Brain microvascular endothelial cell (primary cell): ENCODE measurements at regions not wholly inside any gene's neighbourhood (a gene's known extent, or its start where the extent isn't known, plus 50 kb on each side); places are given as distances from the start of the nearest gene placed in this dataset.

ENCODE experiments used
- DNase-seq: peaks from one replicate; pipeline ENCODE4 v3.0.0-alpha.2; 2020
- H3K27ac ChIP-seq: fragments of 250-450 bp; sonication (Bioruptor Pico); 2 replicates; pipeline ENCODE4 v1.5.1; 2020; ENCODE audit warnings: mild to moderate bottlenecking, moderate library complexity
- H3K27me3 ChIP-seq: fragments of 250-450 bp; sonication (Bioruptor Pico); replicated peaks from 2 replicates; pipeline ENCODE4 v1.5.1; 2020; ENCODE audit warnings: mild to moderate bottlenecking
- H3K36me3 ChIP-seq: fragments of 250-450 bp; sonication (Bioruptor Pico); replicated peaks from 2 replicates; pipeline ENCODE4 v1.5.1; 2020; ENCODE audit warnings: mild to moderate bottlenecking
- H3K4me3 ChIP-seq: 2 replicates; pipeline ENCODE4 v1.5.1; 2011; ENCODE audit warnings: low read depth, mild to moderate bottlenecking, control low read depth, low read length, moderate library complexity
- CTCF ChIP-seq: IDR thresholded peaks from 2 replicates; pipeline ENCODE4 v1.5.1; 2011; ENCODE audit warnings: low read depth, mild to moderate bottlenecking, moderate library complexity, low read length, control low read depth, inconsistent platforms; ENCODE audit errors: missing control alignments
- in situ Hi-C: cut with HindIII; loops from 2 replicates; pipeline ENCODE4 v1.10.0; 2017; ENCODE audit warnings: low sequenced_read_pairs, low pct_ligation_motif_present

DNA sequence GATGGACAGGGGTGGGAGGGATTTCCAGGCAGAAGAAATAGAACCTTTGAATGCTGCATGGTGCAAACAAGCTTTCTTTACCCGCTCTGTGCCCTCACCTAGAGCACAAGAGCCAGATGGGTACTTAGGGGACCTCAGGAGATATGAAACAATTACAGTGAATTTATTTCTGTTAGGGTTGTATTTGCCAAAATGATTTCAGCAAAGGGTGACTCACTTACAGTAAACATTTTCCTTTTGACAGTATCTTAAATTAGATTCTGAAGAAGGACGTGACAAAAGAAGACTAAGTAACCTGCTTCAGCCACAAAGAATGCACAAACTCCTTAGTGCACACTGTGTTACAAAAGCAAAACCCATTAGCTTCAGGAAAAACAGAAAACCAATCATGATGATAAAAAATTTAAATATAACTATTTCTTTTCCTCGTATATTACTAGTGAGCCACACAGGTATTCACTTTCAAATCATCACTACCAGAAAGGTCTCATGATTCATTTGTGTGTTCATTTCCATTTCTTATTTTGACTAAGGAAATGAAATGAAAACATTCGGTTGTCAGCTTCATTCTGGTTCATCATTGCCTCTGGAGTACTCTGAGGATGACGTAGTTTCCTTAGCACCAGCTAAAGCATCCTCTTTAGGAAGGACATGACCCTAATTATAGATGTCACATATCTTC is 158.8 kb downstream of the NHLRC3 start:
- no peaks in the 10 kb centered on the region for H3K27me3 ChIP-seq
- no peaks in the 10 kb centered on the region for H3K36me3 ChIP-seq
- no peak for TF ChIP-seq CTCF
- H3K4me3 ChIP-seq, result no peak overlapping the region
- no peak for DNase-seq
- in situ Hi-C loops, result no loop called here
- no peak overlapping the region for H3K27ac ChIP-seq

- TF ChIP-seq CTCF, result no peak
Observed at GRCh38 chr13:39197647-39198007, 159.4 kb downstream of the NHLRC3 start.

DNA sequence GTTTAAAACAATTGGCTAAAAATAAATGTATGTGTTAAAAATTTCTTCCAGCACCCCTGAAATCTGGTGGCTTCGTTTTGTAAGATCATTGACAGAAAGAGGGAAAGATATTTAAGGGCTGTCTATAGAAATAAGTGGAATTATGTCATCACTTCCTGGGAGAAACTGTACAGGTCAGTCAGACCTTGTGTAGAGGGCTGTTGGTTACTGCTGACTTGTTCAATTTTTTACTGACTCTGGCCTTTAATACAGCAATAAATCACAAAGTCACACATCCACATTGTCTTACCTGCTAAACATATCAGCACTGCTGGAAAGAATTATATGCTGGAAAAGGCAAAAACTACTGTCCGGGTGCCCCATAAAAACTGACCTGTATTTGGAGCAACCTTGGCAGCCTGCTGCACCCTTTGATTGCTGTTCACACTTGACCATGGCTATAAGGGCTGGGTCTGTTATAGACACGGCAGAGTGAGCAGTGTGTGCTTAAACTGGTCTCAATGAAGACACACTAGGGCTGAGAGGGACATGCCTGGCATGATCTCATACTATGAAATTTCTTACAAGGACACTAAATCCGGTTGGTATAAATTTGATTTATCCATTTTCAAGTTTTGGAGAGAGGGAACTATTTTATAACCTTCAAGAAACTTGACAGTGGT is 162.1 kb downstream of the NHLRC3 start:
- H3K27me3 ChIP-seq, result no peaks in the 10 kb centered on the region
- no peak overlapping the region for H3K27ac ChIP-seq
- H3K36me3 ChIP-seq, result no peaks in the 10 kb centered on the region
- no peak for DNase-seq
- no peak for TF ChIP-seq CTCF
- H3K4me3 ChIP-seq, result no peak overlapping the region
- in situ Hi-C loops, result no loop called here

More at GRCh38 chr13:39197647-39198007, 159.4 kb downstream of the NHLRC3 start:
- in situ Hi-C loops, result no loop called here
- no peak overlapping the region for H3K4me3 ChIP-seq
- DNase-seq, result no peak
- H3K27me3 ChIP-seq, result no peaks in the 10 kb centered on the region
- H3K36me3 ChIP-seq, result no peaks in the 10 kb centered on the region
- no peak overlapping the region for H3K27ac ChIP-seq

DNA sequence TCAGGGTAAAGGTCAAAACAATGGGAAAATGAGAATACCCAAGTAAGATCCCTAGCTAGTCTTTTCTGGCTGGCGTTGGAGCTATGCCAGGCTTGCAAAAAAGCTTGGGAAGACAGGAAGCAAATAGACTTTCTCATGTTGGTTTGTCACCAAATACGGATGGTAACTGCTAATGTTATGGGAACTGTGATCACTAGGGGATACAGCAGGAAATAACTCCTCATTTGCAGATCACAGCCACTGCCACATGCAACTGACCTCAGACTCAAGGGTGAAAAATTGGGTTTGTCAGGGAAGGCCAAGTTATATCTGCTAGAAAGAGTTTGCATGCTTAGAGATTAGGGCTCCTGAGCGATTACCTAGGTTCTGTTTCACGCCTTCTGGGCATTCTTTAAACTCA is 162.9 kb downstream of the NHLRC3 start:
- Histone ChIP-seq H3K27me3 (no peaks in the 10 kb centered on the region), H3K4me3 (no peak overlapping the region), H3K36me3 (no peaks in the 10 kb centered on the region), H3K27ac (no peak overlapping the region)
- DNase-seq, result no peak
- no peak for TF ChIP-seq CTCF
- in situ Hi-C loops, result no loop called here

- Histone ChIP-seq H3K27me3 (no peaks in the 10 kb centered on the region), H3K4me3 (no peak overlapping the region), H3K36me3 (no peaks in the 10 kb centered on the region), H3K27ac (no peak overlapping the region)
- DNase-seq, result no peak
- no peak for TF ChIP-seq CTCF
- in situ Hi-C loops, result no loop called here
Observed at GRCh38 chr13:39202746-39203145, 164.5 kb downstream of the NHLRC3 start.

DNA sequence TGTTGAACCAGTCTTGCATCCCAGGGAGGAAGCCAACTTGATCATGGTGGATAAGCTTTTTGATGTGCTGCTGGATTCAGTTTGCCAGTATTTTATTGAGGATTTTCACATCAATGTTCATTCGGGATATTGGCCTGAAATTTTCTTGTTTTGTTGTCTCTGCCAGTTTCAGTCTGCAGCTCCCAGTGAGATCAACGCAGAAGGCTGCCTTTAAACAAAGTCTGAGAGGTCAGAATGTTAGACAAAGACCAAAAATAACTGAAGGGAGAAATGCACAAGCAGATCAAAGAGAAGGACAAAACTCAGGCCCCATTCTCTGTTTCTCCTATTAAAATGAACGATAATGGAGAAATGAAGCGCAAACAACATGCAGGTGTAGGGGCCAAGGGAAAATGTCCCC is 170.4 kb downstream of the NHLRC3 start:
- no peak for TF ChIP-seq CTCF
- Histone ChIP-seq H3K27ac (no peak overlapping the region), H3K27me3 (no peaks in the 10 kb centered on the region), H3K36me3 (no peaks in the 10 kb centered on the region), H3K4me3 (no peak overlapping the region)
- no peak for DNase-seq
- in situ Hi-C loops, result no loop called here
